Natural killer cell (primary cell): ENCODE measurements at regions not wholly inside any gene's neighbourhood (a gene's known extent, or its start where the extent isn't known, plus 50 kb on each side); places are given as distances from the start of the nearest gene placed in this dataset.
"Not testable (repeated sequence)": the region's sequence is repeated elsewhere in the genome, so short reads cannot be mapped to it uniquely, and the experiment has no call there.

ENCODE experiments used
- ATAC-seq, 3 donors: fragments of 150-1000 bp in 2 of 3; fragments of 200-7000 bp in 1 of 3; cut with Tn5 transposase; 1 replicate in 1 of 3; 2 replicates in 2 of 3; pipeline ENCODE4 v1.10.0; 2021; ENCODE audit warnings: mild to moderate bottlenecking in 2 of 3, moderate library complexity in 2 of 3
- DNase-seq, 2 donors: peaks; one replicate each; pipeline versions ENCODE4 v3.0.0 to v3.0.0-alpha.2; 2013 to 2021; ENCODE audit warnings: mixed read lengths in 1 of 2
- H3K27ac ChIP-seq: one replicate; pipeline ENCODE4 v1.5.1; 2013; ENCODE audit warnings: mild to moderate bottlenecking, low read length
- H3K27me3 ChIP-seq: one replicate; pipeline ENCODE4 v1.6.1; 2013; ENCODE audit warnings: low read length; ENCODE audit not compliant: control insufficient read depth, insufficient read depth
- H3K36me3 ChIP-seq: one replicate; pipeline ENCODE4 v1.6.1; 2013; ENCODE audit warnings: low read length; ENCODE audit not compliant: control insufficient read depth, insufficient read depth
- H3K4me1 ChIP-seq: one replicate; pipeline ENCODE4 v1.6.1; 2013; ENCODE audit warnings: low read length; ENCODE audit not compliant: control insufficient read depth, insufficient read depth
- H3K4me3 ChIP-seq: one replicate; pipeline ENCODE4 v1.5.1; 2013; ENCODE audit warnings: low read length
- H3K9me3 ChIP-seq: one replicate; pipeline ENCODE4 v1.6.1; 2013; ENCODE audit warnings: low read length; ENCODE audit not compliant: control insufficient read depth, insufficient read depth
- H3K27ac Mint-ChIP-seq, 2 donors: one replicate each; pipeline ENCODE4 v1.8.0; 2022; ENCODE audit warnings: mild to moderate bottlenecking in 2 of 2, mixed read lengths in 2 of 2, moderate library complexity in 1 of 2
- H3K27me3 Mint-ChIP-seq, 2 donors: one replicate each; pipeline ENCODE4 v1.8.0; 2022; ENCODE audit warnings: low read depth in 2 of 2, mixed read lengths in 2 of 2
- H3K36me3 Mint-ChIP-seq: one replicate; pipeline ENCODE4 v1.8.0; 2022; ENCODE audit warnings: mixed read lengths
- H3K4me1 Mint-ChIP-seq, 2 donors: one replicate each; pipeline ENCODE4 v1.8.0; 2022; ENCODE audit warnings: mixed read lengths in 2 of 2
- H3K4me3 Mint-ChIP-seq: one replicate; pipeline ENCODE4 v1.8.0; 2022; ENCODE audit warnings: mild to moderate bottlenecking, moderate library complexity, mixed read lengths
- H3K9me3 Mint-ChIP-seq, 2 donors: one replicate each; pipeline ENCODE4 v1.8.0; 2022; ENCODE audit warnings: mixed read lengths in 2 of 2
- WGBS: methylation state at CpG from one replicate; pipeline ENCODE4 v1.1.7; 2013; ENCODE audit warnings: missing lambda C conversion rate; ENCODE audit not compliant: insufficient coverage; 5-methylcytosine and 5-hydroxymethylcytosine counted together
- intact Hi-C: fragments of 100-400 bp; cut with micrococcal nuclease; formaldehyde crosslinking; loops from one replicate; pipeline ENCODE4 v1.14.2; 2022
- TF ChIP-seq, protein P1 (sequence below): fragments of 200-600 bp; IDR thresholded peaks from one replicate; pipeline ENCODE4 v1.8.0; 2022; ENCODE audit warnings: antibody characterized with exemption

GRCh38 chr1:5603353-5604104 lies 388.7 kb downstream of the NPHP4 start:
- WGBS = 71% methylated on average over 3 of the region's 3 CpGs
- H3K4me1 Mint-ChIP-seq = no peaks in the 10 kb centered on the region
- Histone ChIP-seq H3K4me3 (no peak overlapping the region), H3K4me1 (no peaks in the 10 kb centered on the region), H3K27me3 (no peaks in the 10 kb centered on the region), H3K36me3 (no peaks in the 10 kb centered on the region), H3K27ac (no peak overlapping the region), H3K9me3 (no peaks in the 10 kb centered on the region)
- no peaks in the 10 kb centered on the region for H3K36me3 Mint-ChIP-seq
- intact Hi-C loops = no loop called here
- TF ChIP-seq, protein P1, sequence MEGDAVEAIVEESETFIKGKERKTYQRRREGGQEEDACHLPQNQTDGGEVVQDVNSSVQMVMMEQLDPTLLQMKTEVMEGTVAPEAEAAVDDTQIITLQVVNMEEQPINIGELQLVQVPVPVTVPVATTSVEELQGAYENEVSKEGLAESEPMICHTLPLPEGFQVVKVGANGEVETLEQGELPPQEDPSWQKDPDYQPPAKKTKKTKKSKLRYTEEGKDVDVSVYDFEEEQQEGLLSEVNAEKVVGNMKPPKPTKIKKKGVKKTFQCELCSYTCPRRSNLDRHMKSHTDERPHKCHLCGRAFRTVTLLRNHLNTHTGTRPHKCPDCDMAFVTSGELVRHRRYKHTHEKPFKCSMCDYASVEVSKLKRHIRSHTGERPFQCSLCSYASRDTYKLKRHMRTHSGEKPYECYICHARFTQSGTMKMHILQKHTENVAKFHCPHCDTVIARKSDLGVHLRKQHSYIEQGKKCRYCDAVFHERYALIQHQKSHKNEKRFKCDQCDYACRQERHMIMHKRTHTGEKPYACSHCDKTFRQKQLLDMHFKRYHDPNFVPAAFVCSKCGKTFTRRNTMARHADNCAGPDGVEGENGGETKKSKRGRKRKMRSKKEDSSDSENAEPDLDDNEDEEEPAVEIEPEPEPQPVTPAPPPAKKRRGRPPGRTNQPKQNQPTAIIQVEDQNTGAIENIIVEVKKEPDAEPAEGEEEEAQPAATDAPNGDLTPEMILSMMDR = no peak
- no peak overlapping the region for H3K4me3 Mint-ChIP-seq
- no peaks in the 10 kb centered on the region for H3K9me3 Mint-ChIP-seq
- no peak overlapping the region for H3K27ac Mint-ChIP-seq
- DNase-seq (no peak), ATAC-seq (no peak)
- H3K27me3 Mint-ChIP-seq = peaks cover 0 to 9% of the 10 kb centered on the region in 2 donors

- H3K27ac ChIP-seq, H3K36me3 Mint-ChIP-seq, H3K4me1 ChIP-seq, H3K4me3 ChIP-seq, DNase-seq, H3K27me3 Mint-ChIP-seq, intact Hi-C loops, H3K27me3 ChIP-seq, H3K27ac Mint-ChIP-seq, H3K9me3 ChIP-seq, H3K9me3 Mint-ChIP-seq, H3K4me3 Mint-ChIP-seq, H3K36me3 ChIP-seq, H3K4me1 Mint-ChIP-seq, ATAC-seq: not testable (repeated sequence)
- WGBS = 73% methylated on average over 3 of the region's 5 CpGs
These were observed 389.5 kb downstream of the NPHP4 start for GRCh38 chr1:5602718-5603117.

- Mint-ChIP-seq H3K4me3 (no peak overlapping the region), H3K4me1 (no peaks in the 10 kb centered on the region), H3K27ac (no peak overlapping the region), H3K27me3 (peaks cover 0 to 9% of the 10 kb centered on the region in 2 donors), H3K9me3 (no peaks in the 10 kb centered on the region), H3K36me3 (no peaks in the 10 kb centered on the region)
- Histone ChIP-seq H3K4me3 (no peak overlapping the region), H3K4me1 (no peaks in the 10 kb centered on the region), H3K9me3 (no peaks in the 10 kb centered on the region), H3K36me3 (no peaks in the 10 kb centered on the region), H3K27me3 (no peaks in the 10 kb centered on the region), H3K27ac (no peak overlapping the region)
- TF ChIP-seq, protein P1 = no peak
- ATAC-seq (no peak), DNase-seq (no peak)
- 84% methylated on average over 21 of the region's 21 CpGs for WGBS
- intact Hi-C loops = no loop called here
These were observed 390.7 kb downstream of the NPHP4 start for GRCh38 chr1:5601516-5601915.

GRCh38 chr1:5599541-5599940 lies 392.7 kb downstream of the NPHP4 start:
- Histone ChIP-seq H3K4me1 (no peaks in the 10 kb centered on the region), H3K27ac (no peak overlapping the region), H3K9me3 (no peaks in the 10 kb centered on the region), H3K4me3 (no peak overlapping the region), H3K36me3 (no peaks in the 10 kb centered on the region), H3K27me3 (no peaks in the 10 kb centered on the region)
- Mint-ChIP-seq H3K9me3 (no peaks in the 10 kb centered on the region), H3K27ac (no peak overlapping the region), H3K36me3 (no peaks in the 10 kb centered on the region), H3K4me3 (no peak overlapping the region), H3K27me3 (peaks cover 0 to 9% of the 10 kb centered on the region in 2 donors), H3K4me1 (no peaks in the 10 kb centered on the region)
- intact Hi-C loops = no loop called here
- ATAC-seq (no peak), DNase-seq (no peak)
- TF ChIP-seq, protein P1 = no peak
- WGBS = 85% methylated on average over 6 of the region's 6 CpGs
